ENCODE measurements at regions not wholly inside any gene's neighbourhood (a gene's known extent, or its start where the extent isn't known, plus 50 kb on each side); places are given as distances from the start of the nearest gene placed in this dataset.
"Not testable (repeated sequence)": the region's sequence is repeated elsewhere in the genome, so short reads cannot be mapped to it uniquely, and the experiment has no call there.

DNA sequence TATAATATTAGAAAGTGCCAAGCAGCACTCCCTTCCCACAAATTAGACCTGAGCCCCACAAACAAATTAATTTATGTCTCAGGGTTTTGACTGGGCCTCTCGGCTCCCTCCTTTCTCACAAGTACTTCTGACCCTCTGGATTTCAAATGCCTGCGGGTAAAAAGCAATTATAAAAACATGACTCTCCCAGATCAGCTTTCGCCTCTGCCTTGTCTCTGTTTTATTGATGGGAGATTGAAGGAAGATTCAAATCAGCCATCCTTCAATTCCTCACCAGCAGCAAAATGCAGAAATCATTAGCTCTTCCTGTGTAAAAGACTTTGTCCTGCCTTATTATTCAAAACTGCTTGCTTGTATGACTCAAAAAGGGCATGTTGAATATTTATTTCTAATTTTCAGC is 453.7 kb upstream of the MKI67 start:
- no peak overlapping the region for H3K27ac ChIP-seq (ENCODE audit: low read length)
- no peaks in the 10 kb centered on the region for H3K9me3 ChIP-seq (ENCODE audit: control insufficient read depth in 2 of 2, low read length in 2 of 2)
- H3K4me3 ChIP-seq (ENCODE audit: low read length in 2 of 2) = no peak overlapping the region

GRCh38 chr10:128583125-128583524 is 456.9 kb upstream of the MKI67 start:
- H3K9me3 ChIP-seq (ENCODE audit: control insufficient read depth in 2 of 2, low read length in 2 of 2); H3K4me3 ChIP-seq (ENCODE audit: low read length in 2 of 2): not testable (repeated sequence)

More for the DNA sequence above, 453.7 kb upstream of the MKI67 start:
- Histone ChIP-seq H3K27me3 (ENCODE audit: control insufficient read depth in 1 of 2, insufficient read depth in 2 of 2, low read length in 2 of 2) (no peaks in the 10 kb centered on the region), H3K9ac (ENCODE audit: low read length in 2 of 2) (no peak overlapping the region), H3K36me3 (ENCODE audit: control insufficient read depth in 2 of 2, insufficient read depth in 2 of 2, low read length in 2 of 2) (no peaks in the 10 kb centered on the region), H3K4me1 (ENCODE audit: control insufficient read depth, insufficient read depth, low read length) (no peaks in the 10 kb centered on the region)

GRCh38 chr10:128586599-128586998 is 460.4 kb upstream of the MKI67 start:
- not testable (repeated sequence) for H3K27me3 ChIP-seq (ENCODE audit: control insufficient read depth in 1 of 2, insufficient read depth in 2 of 2, low read length in 2 of 2); H3K9me3 ChIP-seq (ENCODE audit: control insufficient read depth in 2 of 2, low read length in 2 of 2); H3K36me3 ChIP-seq (ENCODE audit: control insufficient read depth in 2 of 2, insufficient read depth in 2 of 2, low read length in 2 of 2); H3K4me1 ChIP-seq (ENCODE audit: control insufficient read depth, insufficient read depth, low read length); H3K9ac ChIP-seq (ENCODE audit: low read length in 2 of 2); H3K4me3 ChIP-seq (ENCODE audit: low read length in 2 of 2); H3K27ac ChIP-seq (ENCODE audit: low read length)

More at GRCh38 chr10:128583125-128583524, 456.9 kb upstream of the MKI67 start:
- not testable (repeated sequence) for H3K9ac ChIP-seq (ENCODE audit: low read length in 2 of 2); H3K4me1 ChIP-seq (ENCODE audit: control insufficient read depth, insufficient read depth, low read length); H3K27me3 ChIP-seq (ENCODE audit: control insufficient read depth in 1 of 2, insufficient read depth in 2 of 2, low read length in 2 of 2); H3K36me3 ChIP-seq (ENCODE audit: control insufficient read depth in 2 of 2, insufficient read depth in 2 of 2, low read length in 2 of 2); H3K27ac ChIP-seq (ENCODE audit: low read length)

- peaks cover 0 to 5% of the 10 kb centered on the region in 2 donors for H3K9me3 ChIP-seq (ENCODE audit: control insufficient read depth in 2 of 2, low read length in 2 of 2)
- H3K36me3 ChIP-seq (ENCODE audit: control insufficient read depth in 2 of 2, insufficient read depth in 2 of 2, low read length in 2 of 2) = no peaks in the 10 kb centered on the region
- no peak overlapping the region for H3K9ac ChIP-seq (ENCODE audit: low read length in 2 of 2)
- H3K4me1 ChIP-seq (ENCODE audit: control insufficient read depth, insufficient read depth, low read length) = no peaks in the 10 kb centered on the region
- no peak overlapping the region for H3K27ac ChIP-seq (ENCODE audit: low read length)
- H3K27me3 ChIP-seq (ENCODE audit: control insufficient read depth in 1 of 2, insufficient read depth in 2 of 2, low read length in 2 of 2) = no peaks in the 10 kb centered on the region
- no peak overlapping the region for H3K4me3 ChIP-seq (ENCODE audit: low read length in 2 of 2)
These were observed 461.5 kb upstream of the MKI67 start for GRCh38 chr10:128587689-128588088.

DNA sequence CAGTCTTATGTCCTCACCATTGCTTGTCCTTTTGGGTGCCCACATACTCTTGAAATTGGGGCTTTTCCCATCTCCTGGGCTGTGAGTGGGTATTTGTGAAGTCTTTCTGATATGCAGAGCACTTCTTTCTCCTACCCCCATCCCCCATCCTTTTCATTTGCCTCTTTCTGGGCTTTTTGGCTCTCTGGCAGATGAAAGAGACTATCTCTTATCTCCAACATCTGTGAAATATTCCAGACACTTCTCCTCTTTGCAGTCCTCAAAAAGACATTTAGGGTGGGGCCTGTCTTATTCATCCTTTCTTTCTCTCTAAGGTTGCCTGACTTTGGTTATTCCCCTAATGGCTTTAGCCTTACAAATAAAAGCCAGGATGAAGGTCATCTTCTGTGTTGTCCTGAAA is 462.2 kb upstream of the MKI67 start:
- no peak overlapping the region for H3K4me3 ChIP-seq (ENCODE audit: low read length in 2 of 2)
- H3K27ac ChIP-seq (ENCODE audit: low read length) = no peak overlapping the region
- no peak overlapping the region for H3K9ac ChIP-seq (ENCODE audit: low read length in 2 of 2)
- H3K27me3 ChIP-seq (ENCODE audit: control insufficient read depth in 1 of 2, insufficient read depth in 2 of 2, low read length in 2 of 2) = no peaks in the 10 kb centered on the region
- H3K4me1 ChIP-seq (ENCODE audit: control insufficient read depth, insufficient read depth, low read length) = no peaks in the 10 kb centered on the region
- H3K9me3 ChIP-seq (ENCODE audit: control insufficient read depth in 2 of 2, low read length in 2 of 2) = peaks cover 0 to 5% of the 10 kb centered on the region in 2 donors
- H3K36me3 ChIP-seq (ENCODE audit: control insufficient read depth in 2 of 2, insufficient read depth in 2 of 2, low read length in 2 of 2) = no peaks in the 10 kb centered on the region

DNA sequence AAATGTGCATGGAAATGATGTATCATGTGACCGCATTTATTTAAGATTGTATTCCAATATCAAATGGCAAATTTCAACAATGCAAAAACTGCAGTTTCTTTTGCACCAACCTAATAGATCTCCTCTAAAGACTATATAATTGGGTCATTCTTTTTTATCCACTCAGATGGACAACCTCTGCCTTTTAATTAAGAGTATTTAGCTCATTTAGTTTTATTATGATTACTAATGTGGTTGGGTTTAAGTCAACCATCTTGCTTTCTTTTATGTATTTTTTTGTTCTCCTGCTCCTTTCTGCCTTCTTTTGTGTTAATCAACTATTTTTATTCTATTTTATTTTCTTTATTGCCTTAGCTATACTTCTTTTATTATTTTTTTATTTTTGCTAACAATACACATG is 468.5 kb upstream of the MKI67 start:
- no peak overlapping the region for H3K4me3 ChIP-seq (ENCODE audit: low read length in 2 of 2)
- H3K27ac ChIP-seq (ENCODE audit: low read length) = no peak overlapping the region
- H3K27me3 ChIP-seq (ENCODE audit: control insufficient read depth in 1 of 2, insufficient read depth in 2 of 2, low read length in 2 of 2) = peaks cover 0 to 2% of the 10 kb centered on the region in 2 donors
- no peaks in the 10 kb centered on the region for H3K36me3 ChIP-seq (ENCODE audit: control insufficient read depth in 2 of 2, insufficient read depth in 2 of 2, low read length in 2 of 2)
- no peak overlapping the region for H3K9ac ChIP-seq (ENCODE audit: low read length in 2 of 2)
- H3K9me3 ChIP-seq (ENCODE audit: control insufficient read depth in 2 of 2, low read length in 2 of 2) = peaks cover 0 to 2% of the 10 kb centered on the region in 2 donors
- H3K4me1 ChIP-seq (ENCODE audit: control insufficient read depth, insufficient read depth, low read length) = no peaks in the 10 kb centered on the region

DNA sequence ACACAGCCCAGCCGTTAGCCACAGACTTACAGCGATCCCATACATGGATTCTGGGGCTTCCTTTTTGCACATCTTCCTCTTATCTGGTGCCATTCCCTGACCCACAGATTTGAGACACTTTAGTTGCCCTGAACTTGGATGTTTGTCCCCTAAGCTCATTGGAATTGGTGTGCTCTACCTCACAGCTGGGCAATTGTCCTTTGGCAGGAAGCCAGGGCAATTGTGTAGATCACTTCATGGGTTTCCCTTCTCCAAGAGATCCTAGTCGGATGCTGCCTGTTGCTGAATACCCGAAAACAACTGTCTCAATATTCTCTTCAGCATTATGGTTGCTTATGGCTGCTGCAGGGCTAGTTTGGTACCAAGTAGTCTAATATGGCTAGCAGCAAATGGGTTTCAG is 470.7 kb upstream of the MKI67 start:
- Histone ChIP-seq H3K4me3 (ENCODE audit: low read length in 2 of 2) (no peak overlapping the region), H3K9me3 (ENCODE audit: control insufficient read depth in 2 of 2, low read length in 2 of 2) (peaks cover 0 to 2% of the 10 kb centered on the region in 2 donors), H3K9ac (ENCODE audit: low read length in 2 of 2) (no peak overlapping the region), H3K27me3 (ENCODE audit: control insufficient read depth in 1 of 2, insufficient read depth in 2 of 2, low read length in 2 of 2) (peaks cover 0 to 2% of the 10 kb centered on the region in 2 donors), H3K36me3 (ENCODE audit: control insufficient read depth in 2 of 2, insufficient read depth in 2 of 2, low read length in 2 of 2) (no peaks in the 10 kb centered on the region), H3K27ac (ENCODE audit: low read length) (no peak overlapping the region), H3K4me1 (ENCODE audit: control insufficient read depth, insufficient read depth, low read length) (no peaks in the 10 kb centered on the region)

DNA sequence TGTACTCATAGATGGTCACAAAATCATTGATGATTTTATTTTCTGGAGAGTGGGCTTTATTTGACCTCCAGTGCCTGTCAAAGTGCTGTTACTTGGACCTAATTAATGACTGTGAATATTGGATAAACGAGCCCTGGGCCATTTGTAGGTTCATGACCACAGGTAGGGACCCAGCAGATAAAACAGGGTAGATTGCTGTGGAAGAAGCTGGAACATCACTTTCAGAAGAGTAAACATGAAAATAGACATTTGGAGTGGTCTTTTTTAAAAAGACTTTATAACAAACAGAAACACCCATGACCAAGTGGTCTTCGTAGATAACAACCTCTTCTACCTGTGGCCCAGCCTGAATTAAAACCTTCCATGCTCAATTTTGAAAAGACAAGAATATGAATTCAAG is 472.8 kb upstream of the MKI67 start:
- peaks cover 0 to 2% of the 10 kb centered on the region in 2 donors for H3K9me3 ChIP-seq (ENCODE audit: control insufficient read depth in 2 of 2, low read length in 2 of 2)
- no peak overlapping the region for H3K4me3 ChIP-seq (ENCODE audit: low read length in 2 of 2)
- no peaks in the 10 kb centered on the region for H3K4me1 ChIP-seq (ENCODE audit: control insufficient read depth, insufficient read depth, low read length)
- peaks cover 0 to 2% of the 10 kb centered on the region in 2 donors for H3K27me3 ChIP-seq (ENCODE audit: control insufficient read depth in 1 of 2, insufficient read depth in 2 of 2, low read length in 2 of 2)
- H3K27ac ChIP-seq (ENCODE audit: low read length) = no peak overlapping the region
- no peaks in the 10 kb centered on the region for H3K36me3 ChIP-seq (ENCODE audit: control insufficient read depth in 2 of 2, insufficient read depth in 2 of 2, low read length in 2 of 2)
- H3K9ac ChIP-seq (ENCODE audit: low read length in 2 of 2) = no peak overlapping the region

DNA sequence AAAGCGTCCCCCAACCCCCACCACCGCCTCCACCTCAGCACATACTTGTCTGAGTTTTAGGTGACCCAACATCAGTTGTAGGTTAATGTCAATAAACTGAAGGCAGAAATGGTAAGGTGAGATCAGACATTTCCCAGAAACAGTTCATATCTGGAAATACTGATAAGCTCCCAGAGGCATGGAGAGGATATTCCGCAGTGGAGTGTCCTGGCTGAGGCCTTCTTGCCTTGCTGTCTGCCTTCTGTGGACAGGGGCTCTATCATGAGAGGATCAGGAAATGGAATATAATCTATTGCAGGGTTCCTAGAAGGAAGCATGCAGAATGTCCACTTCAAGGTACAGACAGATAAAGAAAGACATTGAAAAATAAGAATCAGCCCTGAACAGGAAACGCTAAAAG is 473.3 kb upstream of the MKI67 start:
- Histone ChIP-seq H3K27ac (ENCODE audit: low read length) (no peak overlapping the region), H3K27me3 (ENCODE audit: control insufficient read depth in 1 of 2, insufficient read depth in 2 of 2, low read length in 2 of 2) (peaks cover 0 to 2% of the 10 kb centered on the region in 2 donors), H3K4me1 (ENCODE audit: control insufficient read depth, insufficient read depth, low read length) (no peaks in the 10 kb centered on the region), H3K36me3 (ENCODE audit: control insufficient read depth in 2 of 2, insufficient read depth in 2 of 2, low read length in 2 of 2) (no peaks in the 10 kb centered on the region), H3K4me3 (ENCODE audit: low read length in 2 of 2) (no peak overlapping the region), H3K9me3 (ENCODE audit: control insufficient read depth in 2 of 2, low read length in 2 of 2) (peaks cover 0 to 2% of the 10 kb centered on the region in 2 donors), H3K9ac (ENCODE audit: low read length in 2 of 2) (no peak overlapping the region)

GRCh38 chr10:128602183-128602582 is 476.0 kb upstream of the MKI67 start:
- H3K4me3 ChIP-seq (ENCODE audit: low read length in 2 of 2) = no peak overlapping the region
- no peaks in the 10 kb centered on the region for H3K9me3 ChIP-seq (ENCODE audit: control insufficient read depth in 2 of 2, low read length in 2 of 2)
- no peaks in the 10 kb centered on the region for H3K27me3 ChIP-seq (ENCODE audit: control insufficient read depth in 1 of 2, insufficient read depth in 2 of 2, low read length in 2 of 2)
- no peak overlapping the region for H3K27ac ChIP-seq (ENCODE audit: low read length)
- no peaks in the 10 kb centered on the region for H3K36me3 ChIP-seq (ENCODE audit: control insufficient read depth in 2 of 2, insufficient read depth in 2 of 2, low read length in 2 of 2)
- no peak overlapping the region for H3K9ac ChIP-seq (ENCODE audit: low read length in 2 of 2)
- H3K4me1 ChIP-seq (ENCODE audit: control insufficient read depth, insufficient read depth, low read length) = no peaks in the 10 kb centered on the region

DNA sequence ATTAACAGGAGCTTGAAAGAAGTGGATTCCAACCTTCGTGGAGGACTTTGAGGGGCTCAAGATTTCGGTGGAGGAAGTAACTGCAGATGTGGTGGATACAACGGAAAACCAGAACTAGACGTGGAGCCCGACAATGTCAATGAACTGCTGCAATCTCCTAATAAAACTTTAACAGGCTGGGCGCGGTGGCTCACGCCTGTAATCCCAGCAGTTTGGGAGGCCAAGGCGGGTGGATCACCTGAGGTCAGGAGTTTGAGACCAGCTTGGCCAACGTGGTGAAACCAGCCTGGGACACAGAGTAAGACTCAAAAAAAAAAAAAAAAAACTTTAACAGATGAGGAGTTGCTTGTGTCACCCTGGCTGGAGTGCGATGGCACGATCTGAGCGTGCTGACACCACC is 477.8 kb upstream of the MKI67 start:
- Histone ChIP-seq H3K4me1 (ENCODE audit: control insufficient read depth, insufficient read depth, low read length) (no peaks in the 10 kb centered on the region), H3K9me3 (ENCODE audit: control insufficient read depth in 2 of 2, low read length in 2 of 2) (no peaks in the 10 kb centered on the region), H3K27me3 (ENCODE audit: control insufficient read depth in 1 of 2, insufficient read depth in 2 of 2, low read length in 2 of 2) (no peaks in the 10 kb centered on the region), H3K36me3 (ENCODE audit: control insufficient read depth in 2 of 2, insufficient read depth in 2 of 2, low read length in 2 of 2) (no peaks in the 10 kb centered on the region), H3K4me3 (ENCODE audit: low read length in 2 of 2) (no peak overlapping the region), H3K9ac (ENCODE audit: low read length in 2 of 2) (no peak overlapping the region), H3K27ac (ENCODE audit: low read length) (no peak overlapping the region)
